ENCODE measurements at regions not wholly inside any gene's neighbourhood (a gene's known extent, or its start where the extent isn't known, plus 50 kb on each side); places are given as distances from the start of the nearest gene placed in this dataset.

- TF ChIP-seq CTCF (IDR thresholded peaks at IDR 0.05) (no peak), POLR2A (IDR thresholded peaks at IDR 0.05) (no peak)
Measured at GRCh38 chr11:92790366-92790765, 179.1 kb upstream of the MTNR1B start.

Measured in Peyer's patch (tissue), 4 donors.